K562 (cell line): ENCODE measurements at regions not wholly inside any gene's neighbourhood (a gene's known extent, or its start where the extent isn't known, plus 50 kb on each side); places are given as distances from the start of the nearest gene placed in this dataset.

ENCODE experiments used
- ATAC-seq: fragments of 200-7000 bp; cut with Tn5 transposase; 3 replicates; pipeline ENCODE4 v1.9.1; 2020; ENCODE audit warnings: moderate library complexity
- BruUV-seq: library from RNA; stranded (reverse); fragments of 400-500 nt; replicated peaks from 2 replicates; lab custom pipeline; 2021; lab: Mats Ljungman, UMichigan
- CTCF ChIA-PET: fragments of 300-600 bp; formaldehyde crosslinking; extraction: SDS; loops from one replicate; lab custom pipeline; 2021; ENCODE audit warnings: low intra/inter-chr PET ratio; lab: Yijun Ruan, JAX
- POLR2A ChIA-PET: fragments of 300-600, 350-650 bp; sonication (Branson Sonifier 250); formaldehyde crosslinking; extraction: SDS; loops from one replicate; lab custom pipeline; 2021; ENCODE audit warnings: antibody characterized with exemption, inconsistent platforms; lab: Yijun Ruan, JAX
- DNase-seq, 4 experiments: peaks; one replicate each; pipeline versions ENCODE4 v3.0.0 to v3.0.0-alpha.2; 2011 to 2018; ENCODE audit warnings: low spot score in 3 of 4, mixed read lengths in 3 of 4; ENCODE audit errors: extremely low read depth in 1 of 4
- FAIRE-seq: peaks from 2 replicates; lab custom pipeline; 2011; peaks lifted over from hg19 to GRCh38; lab: Jason Lieb, UNC
- H2AFZ ChIP-seq: 2 replicates; pipeline ENCODE4 v1.6.0; 2011; ENCODE audit warnings: low read depth, low read length, control low read depth, inconsistent platforms
- H3K27ac ChIP-seq: fragments of 200-600 bp; 3 replicates; pipeline ENCODE4 v1.8.0; 2011; ENCODE audit warnings: low read depth, mild to moderate bottlenecking, control low read depth, inconsistent platforms, low read length, moderate library complexity, mixed read lengths; ENCODE audit errors: extremely low read depth
- H3K27me3 ChIP-seq, 2 experiments: fragments of 300-600 bp in 1 of 2; 2 replicates in 1 of 2; 3 replicates in 1 of 2; pipeline versions ENCODE4 v1.6.0 to v1.8.0; 2011; ENCODE audit warnings: inconsistent platforms in 2 of 2, low read length in 2 of 2, mild to moderate bottlenecking in 1 of 2, mixed read lengths in 1 of 2, moderate library complexity in 1 of 2; ENCODE audit not compliant: control insufficient read depth in 2 of 2, insufficient read depth in 2 of 2
- H3K36me3 ChIP-seq: fragments of 300-600 bp; 3 replicates; pipeline ENCODE4 v1.8.0; 2011; ENCODE audit warnings: mild to moderate bottlenecking, low read length, inconsistent platforms; ENCODE audit not compliant: control insufficient read depth, insufficient read depth
- H3K4me1 ChIP-seq, 2 experiments: fragments of 200-600 bp in 1 of 2; replicated peaks in 1 of 2; 2 replicates in 1 of 2; 3 replicates in 1 of 2; pipeline versions ENCODE4 v1.5.1 to v1.8.0; 2011; ENCODE audit warnings: inconsistent platforms in 2 of 2, low read length in 2 of 2, mild to moderate bottlenecking in 1 of 2, mixed read lengths in 1 of 2, moderate library complexity in 1 of 2; ENCODE audit not compliant: control insufficient read depth in 2 of 2, insufficient read depth in 2 of 2
- H3K4me2 ChIP-seq: 2 replicates; pipeline ENCODE4 v1.6.1; 2011; ENCODE audit warnings: low read length, control low read depth, inconsistent platforms, mixed read lengths; ENCODE audit not compliant: insufficient read depth
- H3K4me3 ChIP-seq: fragments of 200-600 bp; sonication (generic), shearing (Covaris generic); 2 replicates; pipeline ENCODE4 v1.5.1; 2016; ENCODE audit warnings: control low read depth, inconsistent platforms
- H3K79me2 ChIP-seq: fragments of 200-600 bp; 3 replicates; pipeline ENCODE4 v1.8.0; 2011; ENCODE audit warnings: low read length, inconsistent platforms; ENCODE audit not compliant: control insufficient read depth, insufficient read depth
- H3K9ac ChIP-seq, 2 experiments: 2 replicates each; pipeline versions ENCODE4 v1.6.0 to v1.6.1; 2011; ENCODE audit warnings: low read depth in 2 of 2, low read length in 2 of 2, control low read depth in 1 of 2, inconsistent platforms in 1 of 2, mild to moderate bottlenecking in 1 of 2, mixed read lengths in 1 of 2; ENCODE audit not compliant: insufficient read depth in 1 of 2
- H3K9me1 ChIP-seq: one replicate; pipeline ENCODE4 v1.6.0; 2011; ENCODE audit warnings: inconsistent platforms, mild to moderate bottlenecking, low read length, moderate library complexity; ENCODE audit not compliant: control insufficient read depth, insufficient read depth
- H3K9me3 ChIP-seq: replicated peaks from 2 replicates; pipeline ENCODE4 v1.5.1; 2011; ENCODE audit warnings: low read depth, low read length, inconsistent platforms; ENCODE audit not compliant: control insufficient read depth, insufficient read depth
- H4K20me1 ChIP-seq: replicated peaks from 2 replicates; pipeline ENCODE4 v1.6.1; 2011; ENCODE audit warnings: low read length, inconsistent platforms, mixed read lengths; ENCODE audit not compliant: control insufficient read depth, insufficient read depth
- ASH1L ChIP-seq: fragments of 450-650 bp; IDR thresholded peaks from 2 replicates; pipeline ENCODE4 v1.6.1; 2018; ENCODE audit warnings: borderline replicate concordance, mild to moderate bottlenecking, low read depth; ENCODE audit not compliant: partially characterized antibody
- FIP1L1 ChIP-seq: fragments of 200-400 bp; formaldehyde crosslinking; IDR thresholded peaks from 2 replicates; pipeline ENCODE4 v1.6.1; 2018; ENCODE audit warnings: mild to moderate bottlenecking, low read depth, low read length; ENCODE audit not compliant: poor library complexity, severe bottlenecking
- GTF2A2 ChIP-seq: IDR thresholded peaks from 2 replicates; pipeline ENCODE4 v1.6.1; 2016; ENCODE audit warnings: mild to moderate bottlenecking, missing genetic modification characterization, missing compliant biosample characterization
- HEY1 ChIP-seq: fragments of 250-450 bp; sonication (Bioruptor Pico); IDR thresholded peaks from 2 replicates; pipeline ENCODE4 v1.5.0; 2020; ENCODE audit warnings: mild to moderate bottlenecking, moderate library complexity, borderline replicate concordance
- KLF10 ChIP-seq: fragments of 250-450 bp; sonication (Bioruptor Pico); IDR thresholded peaks from 2 replicates; pipeline ENCODE4 v1.6.1; 2021; ENCODE audit warnings: matching md5 sums
- NEUROD1 ChIP-seq: fragments of 150-350 bp; IDR thresholded peaks from 2 replicates; pipeline ENCODE4 v1.6.1; 2014; ENCODE audit warnings: borderline replicate concordance, low read length, low read depth; ENCODE audit not compliant: partially characterized antibody
- RBM39 ChIP-seq: fragments of 200-400 bp; formaldehyde crosslinking; optimal IDR thresholded peaks from 2 replicates; pipeline ENCODE3; 2018; ENCODE audit warnings: low read depth, low read length
- THRAP3 ChIP-seq: fragments of 450-650 bp; IDR thresholded peaks from 2 replicates; pipeline ENCODE4 v1.6.1; 2016; ENCODE audit warnings: mild to moderate bottlenecking, inconsistent platforms, borderline replicate concordance
- XRCC3 ChIP-seq: fragments of 450-650 bp; IDR thresholded peaks from 2 replicates; pipeline ENCODE4 v1.6.1; 2017; ENCODE audit warnings: mild to moderate bottlenecking, moderate library complexity
- ZBTB9 ChIP-seq: fragments of 450-650 bp; formaldehyde crosslinking; IDR thresholded peaks from 2 replicates; pipeline ENCODE4 v1.4.0; 2020; ENCODE audit warnings: mild to moderate bottlenecking, moderate library complexity
- ZC3H11A ChIP-seq: IDR thresholded peaks from 2 replicates; pipeline ENCODE4 v1.6.1; 2012; ENCODE audit warnings: low read depth, low read length, improper control_type of control experiment
- ZNF165 ChIP-seq: fragments of 250-450 bp; sonication (Bioruptor Pico); IDR thresholded peaks from 2 replicates; pipeline ENCODE4 v1.4.0; 2020; ENCODE audit warnings: borderline replicate concordance
- ZNF239 ChIP-seq: fragments of 250-450 bp; sonication (Bioruptor Pico); IDR thresholded peaks from 2 replicates; pipeline ENCODE4 v1.4.0; 2020; ENCODE audit warnings: mild to moderate bottlenecking
- ZNF41 ChIP-seq: fragments of 250-450 bp; sonication (Bioruptor Pico); conservative IDR thresholded peaks from 2 replicates; pipeline ENCODE4 v1.4.0; 2020; ENCODE audit warnings: mild to moderate bottlenecking
- WGBS: fragments of 100-300 bp; shearing (Covaris generic); methylation state at CpG from one replicate; pipeline ENCODE4 v1.1.6; 2016; ENCODE audit warnings: low coverage, mixed read lengths; ENCODE audit not compliant: insufficient coverage; ENCODE audit errors: missing lambda C conversion rate; 5-methylcytosine and 5-hydroxymethylcytosine counted together
- in situ Hi-C: fragments of 300-500 bp; cut with MboI; formaldehyde crosslinking; loops from 4 replicates; pipeline ENCODE4 v1.15.0; 2018; ENCODE audit warnings: inconsistent platforms, mixed read lengths
- intact Hi-C: fragments of 100-400 bp; cut with micrococcal nuclease; formaldehyde crosslinking; loops from 2 replicates; pipeline ENCODE4 v1.14.2; 2022

GRCh38 chr10:111390813-111391563 is 314.2 kb downstream of the ADRA2A start:
- ChIA-PET CTCF (no interaction called here), POLR2A (interaction anchor here (0.6 kb wide), 2 partner anchors 288 to 1046 kb away, joined by 3 read pairs; no protein-coding TSS in a partner anchor)
- H3K9me1 ChIP-seq = no peaks in the 10 kb centered on the region
- H3K4me2 ChIP-seq = no peak overlapping the region
- H3K9ac ChIP-seq = no peak overlapping the region
- in situ Hi-C loops = no loop called here
- FAIRE-seq (no peak), DNase-seq (no peak), ATAC-seq (no peak)
- no peaks in the 10 kb centered on the region for H3K4me1 ChIP-seq
- no peak overlapping the region for H2AFZ ChIP-seq
- no peaks in the 10 kb centered on the region for H3K79me2 ChIP-seq
- H3K27me3 ChIP-seq = no peaks in the 10 kb centered on the region
- H4K20me1 ChIP-seq = no peaks in the 10 kb centered on the region
- H3K4me3 ChIP-seq = no peak overlapping the region
- no peaks in the 10 kb centered on the region for H3K9me3 ChIP-seq
- H3K36me3 ChIP-seq = no peaks in the 10 kb centered on the region
- no TSS peak for BruUV-seq
- no peak overlapping the region for H3K27ac ChIP-seq
- 3% methylated on average over 5 of the region's 5 CpGs for WGBS
- TF ChIP-seq RBM39 (no peak), ASH1L (no peak), ZBTB9 (CRISPR knock-in tag) (no peak), FIP1L1 (no peak), XRCC3 (no peak), ZNF239 (CRISPR knock-in tag) (no peak), HEY1 (CRISPR knock-in tag) (no peak), ZC3H11A (no peak), ZNF41 (no peak), KLF10 (CRISPR knock-in tag) (no peak), GTF2A2 (tag) (no peak), ZNF165 (CRISPR knock-in tag) (no peak), THRAP3 (no peak), NEUROD1 (no peak)
- TF ChIP-seq, all 486 proteins: peak for 0
- intact Hi-C loops = no loop called here
